GM21737 (cell line): ENCODE measurements at regions not wholly inside any gene's neighbourhood (a gene's known extent, or its start where the extent isn't known, plus 50 kb on each side); places are given as distances from the start of the nearest gene placed in this dataset.

Source experiments
- ATAC-seq: cut with Tn5 transposase; IDR thresholded peaks from one replicate; pipeline ENCODE4 v1.9.1; 2021; ENCODE audit warnings: mild to moderate bottlenecking, moderate library complexity; ENCODE audit not compliant: unreplicated experiment

DNA sequence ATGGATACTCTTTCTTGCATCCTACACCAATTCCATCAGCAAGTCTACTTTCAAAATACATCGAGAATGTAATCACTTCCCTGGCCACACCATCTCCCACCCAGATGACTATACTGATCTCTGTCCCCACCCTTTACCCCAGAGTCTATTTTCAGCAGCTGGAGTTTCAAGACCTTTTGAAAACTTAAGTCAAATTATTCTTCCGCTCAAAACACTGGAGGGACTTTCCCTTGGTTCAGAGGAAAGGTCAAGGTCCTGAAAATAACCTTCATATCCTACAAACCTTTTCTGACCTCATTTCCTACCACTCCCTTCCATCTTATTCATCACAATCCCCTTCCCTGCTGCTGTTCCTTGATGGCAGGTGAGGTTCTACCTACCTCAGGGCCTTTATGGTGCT, 58.8 kb upstream of the LYPD6 start:
- peak; percentile 65 for ATAC-seq

GRCh38 chr2:149278161-149278871, 52.1 kb upstream of the LYPD6 start:
- no peak for ATAC-seq

GRCh38 chr2:149278872-149279264, 51.5 kb upstream of the LYPD6 start:
- no peak for ATAC-seq
